Body of pancreas (tissue), 4 donors: ENCODE measurements at regions not wholly inside any gene's neighbourhood (a gene's known extent, or its start where the extent isn't known, plus 50 kb on each side); places are given as distances from the start of the nearest gene placed in this dataset.

Experiments used
- CTCF ChIP-seq, 7 experiments: fragments of 450-650 bp in 4 of 7; fragments of 200-600 bp in 3 of 7; sonication (generic) in 3 of 7; IDR thresholded peaks; one replicate each; pipeline ENCODE4 v1.5.1; 2016 to 2019; ENCODE audit warnings: antibody characterized with exemption in 7 of 7
- POLR2A ChIP-seq, 3 donors: fragments of 450-650 bp; IDR thresholded peaks; one replicate each; pipeline ENCODE4 v1.6.1; 2016; ENCODE audit warnings: antibody characterized with exemption in 3 of 3, mild to moderate bottlenecking in 2 of 3

GRCh38 chr13:39209731-39210531 lies 171.7 kb downstream of the NHLRC3 start:
- TF ChIP-seq CTCF (IDR thresholded peaks at IDR 0.05) = no peak
- no peak for TF ChIP-seq POLR2A (IDR thresholded peaks at IDR 0.05)
